Mucosa of gallbladder (tissue), 1 donor: ENCODE measurements at regions not wholly inside any gene's neighbourhood (a gene's known extent, or its start where the extent isn't known, plus 50 kb on each side); places are given as distances from the start of the nearest gene placed in this dataset.

Experiments used
- DNase-seq: peaks from one replicate; pipeline ENCODE4 v3.0.0-alpha.2; 2020; ENCODE audit warnings: low spot score
- donor health status: DM: no; HTN: no; CAD: no.

GRCh38 chr5:91438871-91439270 lies 55.8 kb upstream of the ARRDC3 start:
- peak; percentile 11 for DNase-seq

DNA sequence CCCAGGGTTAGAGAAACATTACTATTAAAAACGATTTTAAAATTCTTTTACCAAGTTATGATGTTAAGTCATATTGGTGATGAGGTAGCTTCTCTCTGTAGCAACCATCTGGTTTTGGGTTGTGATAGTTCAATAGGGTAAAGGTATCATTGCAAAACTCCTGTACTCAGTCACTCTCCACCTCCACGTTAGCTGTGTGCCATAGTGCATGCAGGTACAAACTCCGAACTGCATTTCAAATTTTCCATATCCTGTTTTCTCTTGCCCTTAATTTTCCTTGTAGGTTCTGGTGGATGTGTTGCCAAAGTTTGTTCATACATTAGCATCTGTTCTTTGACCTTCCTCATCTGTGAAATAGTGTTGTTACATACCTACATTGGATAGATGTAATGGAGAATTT lies 53.1 kb upstream of the ARRDC3 start:
- DNase-seq = no peak

GRCh38 chr5:91434348-91434747 lies 51.2 kb upstream of the ARRDC3 start:
- no peak for DNase-seq

DNA sequence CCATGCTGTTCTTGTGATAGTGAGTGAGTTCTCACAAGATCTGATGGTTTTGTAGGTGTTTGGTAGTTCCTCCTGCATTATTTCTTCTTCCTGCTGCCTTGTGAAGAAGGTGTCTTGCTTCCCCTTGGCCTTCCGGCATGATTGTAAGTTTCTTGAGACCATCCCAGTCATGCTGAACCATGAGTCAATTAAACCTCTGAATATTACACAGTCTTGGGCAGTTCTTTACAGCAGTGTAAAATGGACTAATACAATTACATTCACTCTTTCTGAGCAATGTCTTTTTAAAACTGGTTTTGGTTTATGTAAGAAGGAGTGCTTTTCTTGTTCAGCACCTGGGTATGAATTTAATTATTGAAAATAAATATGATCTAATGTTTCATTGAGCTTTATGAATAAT lies 50.7 kb upstream of the ARRDC3 start:
- no peak for DNase-seq
